ENCODE measurements at regions not wholly inside any gene's neighbourhood (a gene's known extent, or its start where the extent isn't known, plus 50 kb on each side); places are given as distances from the start of the nearest gene placed in this dataset.

DNA sequence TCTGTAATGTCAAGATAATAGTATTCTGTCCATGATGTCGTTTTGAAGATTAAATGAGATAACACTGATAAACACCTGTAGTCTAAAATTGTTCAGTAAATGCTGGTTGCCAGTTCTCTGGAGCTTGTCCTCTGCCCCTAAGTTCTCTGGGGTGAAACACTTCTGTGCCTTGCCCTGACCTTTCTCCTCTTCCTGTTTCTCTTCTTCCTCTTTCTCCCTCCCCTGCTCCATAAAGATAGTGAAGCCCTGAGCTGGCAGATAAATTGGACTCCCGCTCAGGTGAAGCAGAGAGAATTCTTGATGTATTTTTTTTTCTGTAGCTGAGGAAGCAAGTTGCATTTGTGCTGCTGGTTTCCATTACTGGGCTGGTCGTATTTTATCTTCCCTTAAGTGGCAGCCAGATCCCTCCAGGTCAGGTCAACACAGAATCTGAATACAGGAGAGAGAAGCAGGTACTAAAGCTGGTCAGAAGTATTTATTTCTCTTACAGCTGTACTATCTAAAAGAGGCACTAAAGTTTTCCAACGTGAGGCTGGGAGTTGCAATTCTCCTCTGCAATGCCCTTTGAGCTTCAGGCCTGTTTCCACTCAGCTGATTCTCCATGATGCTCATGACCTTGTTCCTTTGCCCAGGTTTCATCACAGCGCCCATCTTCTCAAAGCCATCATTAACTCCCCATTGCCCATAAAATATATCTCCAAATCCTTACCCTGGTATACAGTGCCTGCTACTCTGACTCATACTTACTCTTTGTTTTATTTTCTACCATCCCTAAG lies 319.3 kb upstream of the CFAP20DC start:
- peak; percentile 24 for DNase-seq (ENCODE audit: low spot score)
- no peaks in the 10 kb centered on the region for H3K4me1 ChIP-seq (ENCODE audit: insufficient read depth)
- no peak overlapping the region for H2AFZ ChIP-seq
- H3K9me3 ChIP-seq (ENCODE audit: low read depth): no peaks in the 10 kb centered on the region
- H3K36me3 ChIP-seq (replicated peaks; ENCODE audit: insufficient read depth, low read depth): no peaks in the 10 kb centered on the region
- no peak overlapping the region for H3K4me3 ChIP-seq
- TF ChIP-seq EZH2 (IDR thresholded peaks at IDR 0.05; ENCODE audit: borderline replicate concordance): no peak
- TF ChIP-seq, protein P1, sequence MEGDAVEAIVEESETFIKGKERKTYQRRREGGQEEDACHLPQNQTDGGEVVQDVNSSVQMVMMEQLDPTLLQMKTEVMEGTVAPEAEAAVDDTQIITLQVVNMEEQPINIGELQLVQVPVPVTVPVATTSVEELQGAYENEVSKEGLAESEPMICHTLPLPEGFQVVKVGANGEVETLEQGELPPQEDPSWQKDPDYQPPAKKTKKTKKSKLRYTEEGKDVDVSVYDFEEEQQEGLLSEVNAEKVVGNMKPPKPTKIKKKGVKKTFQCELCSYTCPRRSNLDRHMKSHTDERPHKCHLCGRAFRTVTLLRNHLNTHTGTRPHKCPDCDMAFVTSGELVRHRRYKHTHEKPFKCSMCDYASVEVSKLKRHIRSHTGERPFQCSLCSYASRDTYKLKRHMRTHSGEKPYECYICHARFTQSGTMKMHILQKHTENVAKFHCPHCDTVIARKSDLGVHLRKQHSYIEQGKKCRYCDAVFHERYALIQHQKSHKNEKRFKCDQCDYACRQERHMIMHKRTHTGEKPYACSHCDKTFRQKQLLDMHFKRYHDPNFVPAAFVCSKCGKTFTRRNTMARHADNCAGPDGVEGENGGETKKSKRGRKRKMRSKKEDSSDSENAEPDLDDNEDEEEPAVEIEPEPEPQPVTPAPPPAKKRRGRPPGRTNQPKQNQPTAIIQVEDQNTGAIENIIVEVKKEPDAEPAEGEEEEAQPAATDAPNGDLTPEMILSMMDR (IDR thresholded peaks at IDR 0.05; ENCODE audit: poor library complexity): no peak
- TF ChIP-seq EZH2phosphoT487 (IDR thresholded peaks at IDR 0.05; ENCODE audit: low read depth, severe bottlenecking, unreplicated experiment): no peak
- H3K27ac ChIP-seq: peak overlapping the region; percentile 66
- WGBS (ENCODE audit: low lambda C conversion rate, missing lambda C conversion rate): 42% methylated on average over 5 of the region's 5 CpGs
- no peaks in the 10 kb centered on the region for H3K79me2 ChIP-seq
- H3K9me2 ChIP-seq (replicated peaks; ENCODE audit: insufficient read depth): no peaks in the 10 kb centered on the region
- no peaks in the 10 kb centered on the region for H3K27me3 ChIP-seq
- no peak overlapping the region for H3K4me2 ChIP-seq
- H4K20me1 ChIP-seq (ENCODE audit: insufficient read depth, poor library complexity, severe bottlenecking): no peaks in the 10 kb centered on the region

DNA sequence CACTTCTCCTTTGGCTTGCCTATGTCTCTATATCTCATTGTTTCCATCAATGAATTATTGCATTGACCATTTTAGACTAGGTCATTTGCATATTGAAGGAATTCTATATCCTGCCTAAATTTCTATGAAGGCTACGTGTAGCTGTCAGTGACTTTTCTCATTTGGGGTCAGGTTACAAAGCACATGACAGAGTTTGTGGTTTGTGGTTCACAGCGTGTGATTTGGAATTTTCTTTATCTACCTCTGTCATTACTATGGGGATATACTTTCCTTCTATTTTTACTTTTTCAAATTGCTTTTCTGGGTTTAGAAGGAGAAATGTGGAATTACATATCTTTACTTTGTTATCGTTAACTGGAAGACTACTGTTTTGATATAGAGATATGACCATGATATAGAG lies 317.3 kb upstream of the CFAP20DC start:
- Histone ChIP-seq H3K27ac (no peak overlapping the region), H3K9me2 (replicated peaks; ENCODE audit: insufficient read depth) (no peaks in the 10 kb centered on the region), H3K9me3 (ENCODE audit: low read depth) (no peaks in the 10 kb centered on the region), H3K27me3 (no peaks in the 10 kb centered on the region), H3K36me3 (replicated peaks; ENCODE audit: insufficient read depth, low read depth) (no peaks in the 10 kb centered on the region), H2AFZ (no peak overlapping the region), H3K4me2 (no peak overlapping the region), H3K4me1 (ENCODE audit: insufficient read depth) (no peaks in the 10 kb centered on the region), H4K20me1 (ENCODE audit: insufficient read depth, poor library complexity, severe bottlenecking) (no peaks in the 10 kb centered on the region), H3K4me3 (no peak overlapping the region), H3K79me2 (no peaks in the 10 kb centered on the region)
- TF ChIP-seq EZH2 (IDR thresholded peaks at IDR 0.05; ENCODE audit: borderline replicate concordance): no peak
- TF ChIP-seq EZH2phosphoT487 (IDR thresholded peaks at IDR 0.05; ENCODE audit: low read depth, severe bottlenecking, unreplicated experiment): no peak
- TF ChIP-seq, protein P1 (IDR thresholded peaks at IDR 0.05; ENCODE audit: poor library complexity): no peak
- WGBS (ENCODE audit: low lambda C conversion rate, missing lambda C conversion rate): 55% methylated on average over 3 of the region's 3 CpGs
- no peak for DNase-seq (ENCODE audit: low spot score)

DNA sequence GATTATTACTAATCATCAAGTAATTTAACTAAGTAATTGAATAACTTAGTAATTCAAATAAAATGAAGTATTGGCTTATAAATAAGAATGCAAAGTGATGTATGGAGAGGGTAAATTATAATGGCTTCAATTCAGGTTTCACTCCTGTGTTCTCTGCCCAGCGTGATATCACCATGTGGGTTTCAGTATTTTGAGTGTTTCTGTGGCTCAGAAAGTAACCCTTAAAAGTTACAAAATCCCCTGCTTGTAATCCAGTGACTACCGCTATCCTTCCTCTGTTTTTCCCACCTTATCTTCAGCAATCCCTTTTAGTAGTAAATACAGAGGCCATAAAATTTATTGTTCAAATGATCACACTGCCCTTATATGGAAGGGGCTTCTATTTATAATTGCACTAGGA lies 316.4 kb upstream of the CFAP20DC start:
- no peaks in the 10 kb centered on the region for H3K9me2 ChIP-seq (replicated peaks; ENCODE audit: insufficient read depth)

More for the DNA sequence above, 316.4 kb upstream of the CFAP20DC start:
- DNase-seq (ENCODE audit: low spot score): no peak
- 53% methylated on average over 2 of the region's 2 CpGs for WGBS (ENCODE audit: low lambda C conversion rate, missing lambda C conversion rate)
- Histone ChIP-seq H3K27me3 (no peaks in the 10 kb centered on the region), H3K27ac (no peak overlapping the region), H3K4me3 (no peak overlapping the region), H2AFZ (no peak overlapping the region), H3K79me2 (no peaks in the 10 kb centered on the region), H3K4me1 (ENCODE audit: insufficient read depth) (no peaks in the 10 kb centered on the region), H3K36me3 (replicated peaks; ENCODE audit: insufficient read depth, low read depth) (no peaks in the 10 kb centered on the region), H3K4me2 (no peak overlapping the region), H4K20me1 (ENCODE audit: insufficient read depth, poor library complexity, severe bottlenecking) (no peaks in the 10 kb centered on the region), H3K9me3 (ENCODE audit: low read depth) (no peaks in the 10 kb centered on the region)
- TF ChIP-seq EZH2phosphoT487 (IDR thresholded peaks at IDR 0.05; ENCODE audit: low read depth, severe bottlenecking, unreplicated experiment): no peak
- TF ChIP-seq EZH2 (IDR thresholded peaks at IDR 0.05; ENCODE audit: borderline replicate concordance): no peak
- TF ChIP-seq, protein P1 (IDR thresholded peaks at IDR 0.05; ENCODE audit: poor library complexity): no peak

Measured in hepatocyte (in vitro differentiated cells).